HG03442 (cell line): ENCODE measurements at regions not wholly inside any gene's neighbourhood (a gene's known extent, or its start where the extent isn't known, plus 50 kb on each side); places are given as distances from the start of the nearest gene placed in this dataset.
"Not testable (repeated sequence)": the region's sequence is repeated elsewhere in the genome, so short reads cannot be mapped to it uniquely, and the experiment has no call there.

Experiments used
- ATAC-seq: cut with Tn5 transposase; IDR thresholded peaks from one replicate; pipeline ENCODE4 v1.9.1; 2021; ENCODE audit warnings: mild to moderate bottlenecking, moderate library complexity; ENCODE audit not compliant: unreplicated experiment

DNA sequence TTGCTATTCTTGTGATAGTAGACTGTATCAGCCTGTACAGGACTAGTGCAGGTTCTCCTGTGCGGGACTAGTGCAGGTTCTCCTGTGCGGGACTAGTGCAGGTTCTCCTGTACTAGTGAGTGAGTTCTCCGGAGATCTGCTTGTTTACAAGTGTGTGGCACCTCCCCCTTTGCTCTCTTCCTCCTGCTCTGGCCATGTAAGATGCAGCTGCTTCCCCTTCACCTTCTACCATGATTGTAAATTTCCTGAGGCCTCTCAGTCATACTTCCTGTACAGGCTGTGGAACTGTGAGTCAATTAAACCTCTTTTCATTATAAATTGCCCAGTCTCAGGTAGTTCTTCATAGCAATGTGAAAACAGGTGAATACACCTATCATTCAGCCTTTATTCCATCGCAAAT, 289.6 kb downstream of the TEX29 start:
- ATAC-seq: no peak

DNA sequence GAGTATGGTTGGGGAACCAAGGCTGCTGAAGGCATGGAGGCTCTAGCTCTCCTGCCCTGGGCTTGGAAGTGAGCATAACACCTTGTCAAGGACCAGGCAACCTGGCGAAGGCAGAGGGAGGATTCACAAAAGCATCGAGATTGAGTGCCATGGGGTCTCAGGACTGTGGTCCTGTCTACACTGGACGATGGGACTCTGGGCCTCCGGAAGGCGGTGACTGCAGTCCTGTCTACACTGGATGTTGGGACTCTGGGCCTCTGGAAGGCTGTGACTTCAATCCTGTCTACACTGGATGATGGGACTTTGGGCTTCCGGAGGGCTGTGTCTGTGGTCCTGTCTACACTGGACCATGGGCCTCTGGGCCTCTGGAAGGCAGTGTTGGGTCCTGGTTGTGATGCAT, 290.4 kb downstream of the TEX29 start:
- no peak for ATAC-seq

DNA sequence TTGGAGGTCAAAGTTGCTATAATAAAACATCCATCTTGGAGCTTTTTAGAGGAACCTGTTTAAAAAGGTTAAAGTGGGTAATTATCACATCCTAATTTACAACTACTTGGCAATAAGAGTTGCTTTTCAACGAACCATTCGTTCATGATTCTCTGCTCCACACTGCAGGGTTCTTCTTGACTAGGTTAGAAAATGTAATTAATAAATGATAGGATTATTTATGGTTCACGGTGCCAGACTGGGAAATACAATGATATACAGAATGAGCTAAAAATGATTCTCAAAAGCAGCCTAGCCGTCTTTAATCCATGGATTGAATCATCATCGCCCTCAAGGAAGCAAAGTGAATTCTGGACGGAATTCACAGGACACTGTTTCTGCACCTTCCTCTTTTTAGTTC, 291.2 kb downstream of the TEX29 start:
- no peak for ATAC-seq

DNA sequence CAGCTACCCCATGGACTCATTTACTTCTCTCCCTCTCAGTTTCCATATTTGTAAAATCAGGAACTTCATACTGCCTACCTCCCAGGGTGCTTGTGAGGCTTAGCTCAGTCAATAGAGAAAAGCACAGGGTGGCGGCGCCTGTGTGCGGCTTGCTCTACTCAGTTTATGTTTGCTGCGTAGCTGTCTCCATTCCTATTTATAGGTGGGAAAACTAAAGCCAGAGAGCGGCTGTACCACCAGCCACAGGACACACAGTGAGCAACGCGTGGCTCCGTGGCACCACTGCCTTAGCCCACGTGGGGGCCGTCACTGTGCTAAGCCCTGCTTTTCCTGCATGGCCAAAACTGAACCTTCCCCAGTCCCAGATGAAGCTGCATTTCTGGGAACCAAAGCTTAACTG, 292.4 kb downstream of the TEX29 start:
- no peak for ATAC-seq

DNA sequence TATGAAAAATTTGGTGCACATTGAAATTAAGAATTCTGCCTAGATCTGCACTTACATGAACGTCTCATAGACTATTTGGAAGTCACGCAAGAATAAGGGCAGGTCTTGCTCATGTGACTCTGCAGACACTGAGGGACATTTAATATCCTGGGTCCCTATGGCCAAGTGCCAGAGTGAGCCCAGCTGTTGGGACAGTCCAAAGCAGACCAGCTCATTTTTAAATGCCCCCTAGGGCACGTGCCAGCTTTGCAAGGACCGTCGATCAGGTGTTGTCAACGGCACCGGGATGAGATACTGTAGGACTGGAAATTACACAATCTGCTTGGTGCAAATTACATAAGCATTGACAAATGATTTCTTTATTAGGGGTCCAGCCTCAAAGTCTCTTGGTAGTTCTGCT, 293.6 kb downstream of the TEX29 start:
- ATAC-seq: no peak

GRCh38 chr13:111614613-111615012, 294.2 kb downstream of the TEX29 start:
- no peak for ATAC-seq

GRCh38 chr13:111616203-111616602, 295.8 kb downstream of the TEX29 start:
- no peak for ATAC-seq

GRCh38 chr13:111620166-111620565, 299.7 kb downstream of the TEX29 start:
- no peak for ATAC-seq

GRCh38 chr13:111620586-111620985, 300.1 kb downstream of the TEX29 start:
- no peak for ATAC-seq

DNA sequence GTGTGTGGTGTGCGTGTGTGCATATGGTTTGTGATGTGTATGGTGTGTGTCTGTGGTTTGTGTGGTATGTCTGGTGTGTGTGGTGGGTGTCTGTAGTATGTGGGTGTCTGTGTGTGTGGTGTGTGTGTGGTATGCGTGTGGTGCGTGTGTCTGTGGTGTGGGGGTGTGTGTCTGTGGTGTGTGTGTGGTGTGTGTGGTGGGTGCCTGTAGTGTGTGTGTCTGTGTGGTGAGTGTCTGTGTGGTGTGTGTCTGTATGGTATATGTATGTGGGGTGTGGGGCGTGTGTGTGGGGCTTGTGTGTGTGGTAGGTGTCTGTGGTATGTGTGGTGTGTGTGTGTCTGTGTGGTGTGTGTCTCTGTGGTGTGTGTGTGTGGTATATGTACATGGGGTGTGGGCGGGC, 300.7 kb downstream of the TEX29 start:
- ATAC-seq: no peak

DNA sequence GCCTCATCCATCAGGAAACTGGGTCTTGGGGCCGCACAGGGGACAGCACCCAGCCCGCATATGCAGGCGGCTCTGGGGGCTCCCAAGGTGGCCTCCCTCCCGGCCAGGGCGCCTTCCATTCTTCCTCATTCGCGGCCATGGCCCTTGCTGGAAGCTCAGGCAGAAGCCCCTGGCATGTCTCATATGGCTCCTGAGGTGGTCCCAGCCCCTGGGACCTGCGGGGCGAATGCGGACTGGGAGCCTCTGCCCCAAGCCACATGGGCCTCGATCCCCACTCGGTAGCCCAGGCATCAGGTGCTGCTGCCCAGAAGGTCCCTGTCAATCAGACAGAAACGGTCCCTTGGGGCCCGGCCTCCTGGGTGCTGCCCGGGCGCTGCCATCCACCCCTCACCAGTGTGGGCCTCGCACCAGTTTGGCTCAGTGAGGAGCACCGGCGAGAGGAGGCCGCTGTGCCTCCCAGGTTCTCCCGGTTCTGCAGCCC, 301.6 kb downstream of the TEX29 start:
- ATAC-seq: no peak

DNA sequence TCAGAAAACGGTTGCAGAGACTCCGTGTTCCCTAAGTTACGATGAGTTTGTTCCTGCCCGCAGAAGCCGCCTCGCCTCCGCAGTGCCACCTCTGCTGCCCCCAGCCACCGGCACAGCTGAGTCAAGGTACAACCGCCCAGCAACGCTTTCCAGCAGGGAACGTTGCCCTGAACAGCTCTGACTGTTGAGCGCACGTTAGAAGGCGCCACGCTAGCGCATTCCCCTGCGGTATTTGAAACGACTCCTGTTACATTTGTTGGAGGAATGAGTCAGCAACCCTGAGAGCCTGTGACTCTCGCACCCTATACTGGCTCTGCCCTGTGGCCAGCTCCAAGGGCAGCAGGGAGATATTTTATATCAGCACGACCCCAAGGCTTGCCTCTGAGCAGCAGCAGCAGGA, 302.8 kb downstream of the TEX29 start:
- ATAC-seq: no peak

DNA sequence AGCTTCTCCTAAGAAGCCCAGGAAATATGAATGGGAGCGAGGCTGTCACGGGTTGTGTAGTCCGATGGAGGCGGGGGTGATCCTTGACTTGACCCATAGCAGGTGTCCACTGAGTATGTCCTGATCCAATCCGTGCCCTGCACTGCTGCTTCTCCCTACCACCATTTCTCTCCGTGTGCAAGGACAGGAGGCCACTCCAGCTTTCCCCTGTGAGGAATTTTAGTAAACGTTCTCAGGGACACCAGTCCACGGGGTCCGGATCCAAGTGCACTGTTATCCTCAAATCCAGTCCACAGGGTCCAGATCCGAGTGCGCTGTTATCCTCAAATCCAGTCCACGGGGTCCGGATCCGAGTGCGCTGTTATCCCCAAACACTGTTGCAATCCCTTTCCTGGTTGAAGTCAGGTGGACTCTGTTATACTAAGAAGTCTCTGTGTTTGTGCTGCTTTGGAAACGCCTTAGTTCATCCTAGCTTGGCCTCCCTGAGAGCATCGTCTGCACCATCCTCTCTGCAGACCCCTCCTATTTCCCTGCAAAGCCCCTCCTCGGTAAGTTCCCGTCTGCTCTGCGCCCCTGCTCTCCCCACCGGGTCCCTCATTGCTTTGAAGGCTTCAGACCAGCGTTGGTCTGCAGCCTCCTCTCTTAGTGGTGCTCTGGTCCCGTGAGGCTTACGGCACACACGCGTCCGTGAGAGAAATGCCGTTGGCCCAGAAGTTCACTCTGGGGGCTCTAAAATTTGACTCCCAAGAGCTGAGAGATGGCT, 303.5 kb downstream of the TEX29 start:
- ATAC-seq: no peak

DNA sequence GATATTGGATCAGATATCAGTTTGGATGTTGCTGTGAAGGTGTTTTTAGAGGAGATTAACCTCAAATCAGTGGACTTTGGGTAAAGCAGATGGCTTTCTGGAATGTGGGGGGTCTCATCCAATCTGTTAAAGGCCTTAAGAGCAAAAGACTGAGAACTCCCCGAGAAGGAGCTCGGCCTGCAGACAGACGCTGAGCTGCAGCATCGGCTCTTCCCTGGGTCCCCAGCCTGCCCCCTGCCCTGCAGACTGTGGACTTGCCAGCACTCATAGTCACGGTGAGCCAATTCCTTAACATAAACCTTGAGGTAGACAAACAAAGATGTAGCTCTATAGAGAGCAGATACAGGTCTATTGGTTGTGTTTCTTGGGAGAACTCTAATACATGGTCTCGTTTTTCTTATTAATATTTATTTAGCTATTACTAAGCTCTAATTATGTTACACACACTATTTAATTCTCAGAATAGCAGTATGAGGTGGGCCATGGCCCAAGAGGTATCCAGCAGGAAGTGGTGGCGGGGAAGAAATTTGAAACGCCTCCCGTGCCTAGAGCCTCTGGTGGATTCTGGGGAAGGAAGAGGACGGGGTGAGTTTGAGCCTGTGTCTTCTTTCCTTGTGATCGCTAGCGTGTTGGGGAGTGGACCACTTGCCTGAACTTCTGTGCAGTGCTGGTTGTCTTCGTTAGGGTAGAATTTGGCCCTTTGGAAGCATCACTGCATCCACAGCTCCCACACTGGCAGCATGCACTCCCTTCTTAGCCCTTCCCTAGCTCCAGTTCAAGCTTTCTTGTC, 305.3 kb downstream of the TEX29 start:
- no peak for ATAC-seq

GRCh38 chr13:111626371-111627305, 306.2 kb downstream of the TEX29 start:
- ATAC-seq: no peak

- no peak for ATAC-seq
These were observed 307.2 kb downstream of the TEX29 start for GRCh38 chr13:111627596-111627995.

DNA sequence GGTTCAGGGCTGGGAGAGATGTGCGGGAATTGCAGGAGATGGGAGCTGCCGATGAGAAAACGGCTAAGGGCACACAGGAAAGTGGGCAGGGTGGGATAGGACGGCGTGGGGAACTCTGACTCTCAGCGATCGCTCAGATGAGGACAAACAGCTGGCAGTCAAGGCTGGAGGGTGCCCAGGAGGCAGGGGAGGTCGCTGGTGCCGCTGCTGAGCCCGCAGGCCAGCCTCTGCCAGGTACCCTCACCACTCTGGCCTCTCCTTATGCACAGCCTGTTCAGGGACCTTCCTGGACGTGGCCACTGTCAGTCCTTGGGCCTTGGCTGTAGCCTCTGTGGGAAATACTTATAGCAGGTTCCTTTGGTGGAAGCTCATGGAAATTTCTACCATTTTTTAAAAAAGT, 308.6 kb downstream of the TEX29 start:
- ATAC-seq: no peak

GRCh38 chr13:111629457-111629856, 309.0 kb downstream of the TEX29 start:
- no peak for ATAC-seq

- ATAC-seq: no peak
These were observed 309.5 kb downstream of the TEX29 start for GRCh38 chr13:111629926-111630325.

GRCh38 chr13:111630406-111630805, 310.0 kb downstream of the TEX29 start:
- ATAC-seq: no peak

- not testable (repeated sequence) for ATAC-seq
These were observed 310.8 kb downstream of the TEX29 start for GRCh38 chr13:111631271-111631670.
